Fibroblast of mammary gland (primary cell): ENCODE measurements at regions not wholly inside any gene's neighbourhood (a gene's known extent, or its start where the extent isn't known, plus 50 kb on each side); places are given as distances from the start of the nearest gene placed in this dataset.

Experiments used
- DNase-seq: peaks from one replicate; pipeline ENCODE4 v3.0.0-alpha.2; 2010; ENCODE audit warnings: low read depth
- H3K4me3 ChIP-seq: 2 replicates; pipeline ENCODE4 v1.5.1; 2011; ENCODE audit warnings: low read depth, mild to moderate bottlenecking, low read length, moderate library complexity; ENCODE audit not compliant: control insufficient read depth
- CTCF ChIP-seq: conservative IDR thresholded peaks from 2 replicates; pipeline ENCODE4 v1.5.1; 2011; ENCODE audit warnings: low read depth, low read length, inconsistent platforms; ENCODE audit not compliant: control insufficient read depth, insufficient read depth

- TF ChIP-seq CTCF = no peak
- H3K4me3 ChIP-seq = no peak overlapping the region
- DNase-seq = no peak
Observed at GRCh38 chr18:77905449-77906055, 655.9 kb downstream of the GALR1 start.

- no peak for DNase-seq
- no peak for TF ChIP-seq CTCF
- H3K4me3 ChIP-seq = no peak overlapping the region
Observed at GRCh38 chr18:77906103-77906892, 656.6 kb downstream of the GALR1 start.

- no peak for TF ChIP-seq CTCF
- DNase-seq = no peak
- H3K4me3 ChIP-seq = no peak overlapping the region
Observed at GRCh38 chr18:77910347-77910746, 660.7 kb downstream of the GALR1 start.

GRCh38 chr18:77911971-77912605, 662.4 kb downstream of the GALR1 start:
- no peak for TF ChIP-seq CTCF
- DNase-seq = no peak
- H3K4me3 ChIP-seq = no peak overlapping the region

GRCh38 chr18:77918730-77919129, 669.1 kb downstream of the GALR1 start:
- TF ChIP-seq CTCF = no peak
- no peak overlapping the region for H3K4me3 ChIP-seq
- DNase-seq = no peak

- TF ChIP-seq CTCF = no peak
- DNase-seq = no peak
- H3K4me3 ChIP-seq = no peak overlapping the region
Observed at GRCh38 chr18:77919923-77920322, 670.3 kb downstream of the GALR1 start.
